Posterior cingulate gyrus (tissue), 11 donors: ENCODE measurements at regions not wholly inside any gene's neighbourhood (a gene's known extent, or its start where the extent isn't known, plus 50 kb on each side); places are given as distances from the start of the nearest gene placed in this dataset.
A peak's percentile ranks its signal among the peaks of the same experiment; 100 is the strongest.

Source experiments
- DNase-seq, 10 donors: peaks; one replicate each; pipeline versions ENCODE4 v3.0.0 to v3.0.0-alpha.2; 2020 to 2021; ENCODE audit warnings: mixed read lengths in 3 of 10
- intact Hi-C: fragments of 100-400 bp; cut with DNase I; formaldehyde crosslinking; loops from one replicate; pipeline ENCODE4 v1.15.1; 2023

GRCh38 chr11:71358122-71358728, 90.0 kb downstream of the DHCR7 start:
- intact Hi-C loops, result no loop called here
- peak in 1 of 10 donors; percentile 67 for DNase-seq

GRCh38 chr11:71357414-71357813, 90.8 kb downstream of the DHCR7 start:
- intact Hi-C loops, result no loop called here
- peak in 1 of 10 donors; percentile 43 for DNase-seq

- intact Hi-C loops, result no loop called here
- peak in 2 of 10 donors; percentile 51 to 56 for DNase-seq
Observed at GRCh38 chr11:71356904-71357303, 91.3 kb downstream of the DHCR7 start.

- intact Hi-C loops, result no loop called here
Observed at GRCh38 chr11:71356280-71356876, 91.8 kb downstream of the DHCR7 start.

GRCh38 chr11:71355281-71355680, 92.9 kb downstream of the DHCR7 start:
- DNase-seq, result no peak
- intact Hi-C loops, result no loop called here

More at GRCh38 chr11:71356280-71356876, 91.8 kb downstream of the DHCR7 start:
- peak in 2 of 10 donors; percentile 39 to 48 for DNase-seq

- peak in 1 of 10 donors; percentile 36 for DNase-seq
- intact Hi-C loops, result no loop called here
Observed at GRCh38 chr11:71354394-71355105, 93.6 kb downstream of the DHCR7 start.

- intact Hi-C loops, result no loop called here
Observed at GRCh38 chr11:71352748-71353147, 95.4 kb downstream of the DHCR7 start.

GRCh38 chr11:71352226-71352625, 96.0 kb downstream of the DHCR7 start:
- peak in 2 of 10 donors; percentile 54 to 77 for DNase-seq

More at GRCh38 chr11:71352748-71353147, 95.4 kb downstream of the DHCR7 start:
- no peak for DNase-seq

GRCh38 chr11:71349627-71350026, 97.2 kb upstream of the SHANK2 start:
- intact Hi-C loops, result no loop called here
- DNase-seq, result peak in 2 of 10 donors; percentile 47 to 73

More at GRCh38 chr11:71352226-71352625, 96.0 kb downstream of the DHCR7 start:
- intact Hi-C loops, result no loop called here

GRCh38 chr11:71343828-71344400, 91.5 kb upstream of the SHANK2 start:
- intact Hi-C loops, result no loop called here
- no peak for DNase-seq

GRCh38 chr11:71342951-71343827, 90.8 kb upstream of the SHANK2 start:
- peak in 4 of 10 donors; percentile 27 to 90 (median 54) for DNase-seq
- intact Hi-C loops, result no loop called here

GRCh38 chr11:71342116-71342515, 89.7 kb upstream of the SHANK2 start:
- intact Hi-C loops, result no loop called here
- DNase-seq, result peak in 1 of 10 donors; percentile 39

- intact Hi-C loops, result no loop called here
- DNase-seq, result peak in 1 of 10 donors; percentile 62
Observed at GRCh38 chr11:71341596-71341995, 89.2 kb upstream of the SHANK2 start.

GRCh38 chr11:71341173-71341572, 88.8 kb upstream of the SHANK2 start:
- no peak for DNase-seq
- intact Hi-C loops, result no loop called here

GRCh38 chr11:71340086-71340606, 87.8 kb upstream of the SHANK2 start:
- intact Hi-C loops, result no loop called here

GRCh38 chr11:71339396-71339881, 87.1 kb upstream of the SHANK2 start:
- intact Hi-C loops, result no loop called here
- peak in 1 of 10 donors; percentile 61 for DNase-seq

More at GRCh38 chr11:71340086-71340606, 87.8 kb upstream of the SHANK2 start:
- peak in 1 of 10 donors; percentile 61 for DNase-seq

GRCh38 chr11:71338801-71339395, 86.5 kb upstream of the SHANK2 start:
- DNase-seq, result no peak
- intact Hi-C loops, result no loop called here

GRCh38 chr11:71336996-71337754, 84.8 kb upstream of the SHANK2 start:
- intact Hi-C loops, result no loop called here
- DNase-seq, result peak in 1 of 10 donors; percentile 62
